CD4-positive, alpha-beta T cell treated with Interleukin-4 for 1 hour (primary cell): ENCODE measurements at regions not wholly inside any gene's neighbourhood (a gene's known extent, or its start where the extent isn't known, plus 50 kb on each side); places are given as distances from the start of the nearest gene placed in this dataset.

Source experiments
- DNase-seq, 2 donors: peaks; one replicate each; pipeline ENCODE4 v3.0.0-alpha.2; 2020 to 2022

- no peak for DNase-seq
These were observed 384.0 kb downstream of the HHIPL2 start for GRCh38 chr1:222163895-222164294.

GRCh38 chr1:222161676-222162075, 386.2 kb downstream of the HHIPL2 start:
- DNase-seq: no peak

GRCh38 chr1:222157612-222158011, 390.3 kb downstream of the HHIPL2 start:
- DNase-seq: no peak

GRCh38 chr1:222140206-222140605, 398.3 kb upstream of the DUSP10 start:
- DNase-seq: no peak

- no peak for DNase-seq
These were observed 396.2 kb upstream of the DUSP10 start for GRCh38 chr1:222138095-222138494.

- no peak for DNase-seq
These were observed 395.0 kb upstream of the DUSP10 start for GRCh38 chr1:222136869-222137268.

GRCh38 chr1:222129041-222129440, 387.2 kb upstream of the DUSP10 start:
- DNase-seq: peak in 1 of 2 donors; percentile 8

- no peak for DNase-seq
These were observed 385.8 kb upstream of the DUSP10 start for GRCh38 chr1:222127526-222128152.

- no peak for DNase-seq
These were observed 385.2 kb upstream of the DUSP10 start for GRCh38 chr1:222127096-222127495.

GRCh38 chr1:222126052-222126451, 384.2 kb upstream of the DUSP10 start:
- DNase-seq: no peak

GRCh38 chr1:222124602-222125001, 382.7 kb upstream of the DUSP10 start:
- no peak for DNase-seq

- DNase-seq: no peak
These were observed 381.2 kb upstream of the DUSP10 start for GRCh38 chr1:222123111-222123510.

- no peak for DNase-seq
These were observed 375.9 kb upstream of the DUSP10 start for GRCh38 chr1:222117809-222118208.

GRCh38 chr1:222114536-222115156, 372.8 kb upstream of the DUSP10 start:
- no peak for DNase-seq

GRCh38 chr1:222109836-222110235, 367.9 kb upstream of the DUSP10 start:
- DNase-seq: no peak

- no peak for DNase-seq
These were observed 366.1 kb upstream of the DUSP10 start for GRCh38 chr1:222107975-222108374.

- DNase-seq: no peak
These were observed 365.4 kb upstream of the DUSP10 start for GRCh38 chr1:222107267-222107666.

GRCh38 chr1:222106377-222106776, 364.5 kb upstream of the DUSP10 start:
- no peak for DNase-seq

- DNase-seq: no peak
These were observed 364.0 kb upstream of the DUSP10 start for GRCh38 chr1:222105861-222106260.

GRCh38 chr1:222105393-222105737, 363.5 kb upstream of the DUSP10 start:
- DNase-seq: no peak

GRCh38 chr1:222104694-222105392, 363.0 kb upstream of the DUSP10 start:
- DNase-seq: no peak

GRCh38 chr1:222104097-222104496, 362.2 kb upstream of the DUSP10 start:
- DNase-seq: no peak

GRCh38 chr1:222099746-222100145, 357.9 kb upstream of the DUSP10 start:
- no peak for DNase-seq

GRCh38 chr1:222098404-222098803, 356.5 kb upstream of the DUSP10 start:
- no peak for DNase-seq
